SU-DHL-6 (cell line): ENCODE measurements at regions not wholly inside any gene's neighbourhood (a gene's known extent, or its start where the extent isn't known, plus 50 kb on each side); places are given as distances from the start of the nearest gene placed in this dataset.

Experiments
- EZH2phosphoT487 ChIP-seq: fragments of 200-600 bp; sonication (generic), shearing (Covaris generic); conservative IDR thresholded peaks from 2 replicates; pipeline ENCODE4 v1.6.1; 2018; ENCODE audit warnings: mild to moderate bottlenecking, antibody characterized with exemption, low read length, moderate library complexity, mixed read lengths
- TF ChIP-seq, protein P1 (sequence below): fragments of 200-600 bp; sonication (generic); IDR thresholded peaks from one replicate; pipeline ENCODE4 v1.5.1; 2017; ENCODE audit warnings: antibody characterized with exemption, mild to moderate bottlenecking, low read length, moderate library complexity; ENCODE audit not compliant: insufficient read depth, poor library complexity, severe bottlenecking

DNA sequence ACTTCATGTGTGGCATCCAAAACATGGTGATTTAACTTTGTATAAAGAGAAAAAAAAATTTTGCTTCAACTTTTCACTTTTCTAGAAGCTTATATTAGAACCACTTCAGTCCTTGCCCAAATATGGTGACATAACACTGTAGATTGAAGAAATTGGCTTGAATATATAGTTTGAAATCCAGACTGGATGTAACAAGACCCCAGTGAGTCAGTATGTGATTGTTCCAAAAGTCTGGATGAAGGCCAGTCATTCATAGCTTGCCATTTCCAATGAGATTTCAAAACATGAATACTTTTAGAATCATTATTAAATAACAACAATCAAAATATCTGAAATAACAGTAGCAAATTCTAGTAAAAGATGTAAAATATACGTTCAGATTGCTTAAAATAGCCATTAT, 104.8 kb upstream of the FN1 start:
- TF ChIP-seq, protein P1, sequence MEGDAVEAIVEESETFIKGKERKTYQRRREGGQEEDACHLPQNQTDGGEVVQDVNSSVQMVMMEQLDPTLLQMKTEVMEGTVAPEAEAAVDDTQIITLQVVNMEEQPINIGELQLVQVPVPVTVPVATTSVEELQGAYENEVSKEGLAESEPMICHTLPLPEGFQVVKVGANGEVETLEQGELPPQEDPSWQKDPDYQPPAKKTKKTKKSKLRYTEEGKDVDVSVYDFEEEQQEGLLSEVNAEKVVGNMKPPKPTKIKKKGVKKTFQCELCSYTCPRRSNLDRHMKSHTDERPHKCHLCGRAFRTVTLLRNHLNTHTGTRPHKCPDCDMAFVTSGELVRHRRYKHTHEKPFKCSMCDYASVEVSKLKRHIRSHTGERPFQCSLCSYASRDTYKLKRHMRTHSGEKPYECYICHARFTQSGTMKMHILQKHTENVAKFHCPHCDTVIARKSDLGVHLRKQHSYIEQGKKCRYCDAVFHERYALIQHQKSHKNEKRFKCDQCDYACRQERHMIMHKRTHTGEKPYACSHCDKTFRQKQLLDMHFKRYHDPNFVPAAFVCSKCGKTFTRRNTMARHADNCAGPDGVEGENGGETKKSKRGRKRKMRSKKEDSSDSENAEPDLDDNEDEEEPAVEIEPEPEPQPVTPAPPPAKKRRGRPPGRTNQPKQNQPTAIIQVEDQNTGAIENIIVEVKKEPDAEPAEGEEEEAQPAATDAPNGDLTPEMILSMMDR, result no peak
- TF ChIP-seq EZH2phosphoT487, result no peak
